ENCODE measurements at regions not wholly inside any gene's neighbourhood (a gene's known extent, or its start where the extent isn't known, plus 50 kb on each side); places are given as distances from the start of the nearest gene placed in this dataset.

DNA sequence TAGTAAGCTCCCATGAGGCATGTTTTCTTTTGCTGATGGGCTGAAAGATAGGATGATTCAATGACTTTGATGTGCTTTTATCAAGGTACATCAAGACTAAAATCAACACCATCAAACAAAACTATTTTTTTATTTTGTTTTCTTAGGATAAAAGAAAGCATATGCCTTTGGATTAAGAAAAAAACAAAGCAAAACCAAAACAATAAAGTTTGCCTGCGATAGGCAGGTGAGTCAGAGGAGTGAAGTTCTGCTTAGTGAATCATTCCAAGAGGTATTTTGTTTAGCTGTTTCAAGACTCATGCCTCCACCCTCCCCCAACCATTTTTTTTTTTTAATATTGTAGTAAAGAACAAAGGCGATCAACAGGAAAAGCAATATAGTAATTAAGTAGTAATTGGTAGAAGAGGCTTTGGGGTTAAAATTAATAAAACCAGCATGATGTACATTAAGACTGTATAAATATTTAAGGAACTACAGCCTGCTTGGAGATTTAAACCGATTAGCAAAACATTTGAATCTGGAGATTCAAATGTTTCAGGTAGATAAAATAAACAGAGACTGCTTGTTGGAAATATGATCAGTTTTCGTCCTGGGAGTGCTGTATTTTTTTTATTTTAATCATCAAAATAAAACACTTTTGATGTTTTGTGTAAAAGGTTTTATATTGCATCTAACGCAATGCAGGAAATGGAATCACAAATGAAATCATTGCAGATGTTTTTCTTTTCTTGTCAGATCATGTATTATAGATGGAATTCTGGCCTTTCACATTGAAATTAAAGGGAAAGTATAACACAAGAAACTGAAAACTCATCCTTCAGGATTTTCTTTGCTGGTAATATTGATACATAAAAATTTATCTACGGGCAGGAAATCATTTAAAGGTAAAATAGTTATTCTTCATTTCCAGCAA, 482.3 kb upstream of the MANEA start:
- Histone ChIP-seq H3K4me1 (ENCODE audit: insufficient read depth) (no peaks in the 10 kb centered on the region), H3K27ac (ENCODE audit: low read depth) (no peak overlapping the region), H3K36me3 (ENCODE audit: insufficient read depth) (no peaks in the 10 kb centered on the region), H3F3A (replicated peaks; ENCODE audit: low read depth) (no peaks in the 10 kb centered on the region), H3K9me2 (ENCODE audit: insufficient read depth) (no peaks in the 10 kb centered on the region), H3K27me3 (ENCODE audit: insufficient read depth) (no peaks in the 10 kb centered on the region), H3K4me3 (no peak overlapping the region), H3K4me2 (no peak overlapping the region), H2AFZ (no peak overlapping the region), H3K79me2 (replicated peaks; ENCODE audit: insufficient read depth) (no peaks in the 10 kb centered on the region), H4K20me1 (replicated peaks; ENCODE audit: insufficient read depth) (no peaks in the 10 kb centered on the region)
- TF ChIP-seq ETS1 (IDR thresholded peaks at IDR 0.05), result no peak
- no peak for TF ChIP-seq EZH2phosphoT487 (IDR thresholded peaks at IDR 0.05; ENCODE audit: unreplicated experiment)
- H3K4me1 Mint-ChIP-seq, result peaks cover 7% of the 10 kb centered on the region
- H3K9me3 Mint-ChIP-seq, result no peaks in the 10 kb centered on the region
- no peaks in the 10 kb centered on the region for H3K27me3 Mint-ChIP-seq (ENCODE audit: insufficient read depth, low read depth, poor library complexity)
- no peaks in the 10 kb centered on the region for H3K36me3 Mint-ChIP-seq (ENCODE audit: low read depth)
- DNase-seq (ENCODE audit: low spot score) (no peak), ATAC-seq (no peak)
- no peak overlapping the region for H3K4me3 Mint-ChIP-seq
- 0 out of 2 replicates have a peak overlapping the region, but pooled peaks have one; percentile 30 for H3K27ac Mint-ChIP-seq

GRCh38 chr6:95095855-95096254, 481.5 kb upstream of the MANEA start:
- Histone ChIP-seq H3K79me2 (replicated peaks; ENCODE audit: insufficient read depth) (no peaks in the 10 kb centered on the region), H4K20me1 (replicated peaks; ENCODE audit: insufficient read depth) (no peaks in the 10 kb centered on the region), H3K27me3 (ENCODE audit: insufficient read depth) (no peaks in the 10 kb centered on the region), H3F3A (replicated peaks; ENCODE audit: low read depth) (no peaks in the 10 kb centered on the region), H3K4me3 (no peak overlapping the region), H3K27ac (ENCODE audit: low read depth) (no peak overlapping the region), H3K4me2 (no peak overlapping the region), H3K36me3 (ENCODE audit: insufficient read depth) (no peaks in the 10 kb centered on the region), H3K9me2 (ENCODE audit: insufficient read depth) (no peaks in the 10 kb centered on the region), H3K4me1 (ENCODE audit: insufficient read depth) (no peaks in the 10 kb centered on the region), H2AFZ (no peak overlapping the region)
- peaks cover 7% of the 10 kb centered on the region for H3K4me1 Mint-ChIP-seq
- no peak for ATAC-seq
- H3K27ac Mint-ChIP-seq, result no peak overlapping the region
- no peaks in the 10 kb centered on the region for H3K27me3 Mint-ChIP-seq (ENCODE audit: insufficient read depth, low read depth, poor library complexity)
- no peak for DNase-seq (ENCODE audit: low spot score)
- no peaks in the 10 kb centered on the region for H3K9me3 Mint-ChIP-seq
- no peaks in the 10 kb centered on the region for H3K36me3 Mint-ChIP-seq (ENCODE audit: low read depth)
- H3K4me3 Mint-ChIP-seq, result no peak overlapping the region
- TF ChIP-seq CTCF (conservative IDR thresholded peaks at IDR 0.05; ENCODE audit: low read depth in 2 of 2) (no peak), ZNF331 (CRISPR knock-in tag; IDR thresholded peaks at IDR 0.05; ENCODE audit: low read depth) (no peak), CREB1 (CRISPR knock-in tag; IDR thresholded peaks at IDR 0.05; ENCODE audit: low read depth) (no peak), EZH2 (IDR thresholded peaks at IDR 0.05; ENCODE audit: low read depth, unreplicated experiment) (no peak), EZH2phosphoT487 (IDR thresholded peaks at IDR 0.05; ENCODE audit: unreplicated experiment) (no peak), JUNB (IDR thresholded peaks at IDR 0.05; ENCODE audit: unreplicated experiment) (no peak), ZNF114 (CRISPR knock-in tag; IDR thresholded peaks at IDR 0.05) (no peak), POLR2AphosphoS5 (IDR thresholded peaks at IDR 0.05; ENCODE audit: low read depth) (no peak), NANOG (IDR thresholded peaks at IDR 0.05; ENCODE audit: borderline replicate concordance) (no peak), STAT1 (IDR thresholded peaks at IDR 0.05; ENCODE audit: unreplicated experiment) (no peak), ETS1 (IDR thresholded peaks at IDR 0.05) (no peak)
- TF ChIP-seq, protein P1, sequence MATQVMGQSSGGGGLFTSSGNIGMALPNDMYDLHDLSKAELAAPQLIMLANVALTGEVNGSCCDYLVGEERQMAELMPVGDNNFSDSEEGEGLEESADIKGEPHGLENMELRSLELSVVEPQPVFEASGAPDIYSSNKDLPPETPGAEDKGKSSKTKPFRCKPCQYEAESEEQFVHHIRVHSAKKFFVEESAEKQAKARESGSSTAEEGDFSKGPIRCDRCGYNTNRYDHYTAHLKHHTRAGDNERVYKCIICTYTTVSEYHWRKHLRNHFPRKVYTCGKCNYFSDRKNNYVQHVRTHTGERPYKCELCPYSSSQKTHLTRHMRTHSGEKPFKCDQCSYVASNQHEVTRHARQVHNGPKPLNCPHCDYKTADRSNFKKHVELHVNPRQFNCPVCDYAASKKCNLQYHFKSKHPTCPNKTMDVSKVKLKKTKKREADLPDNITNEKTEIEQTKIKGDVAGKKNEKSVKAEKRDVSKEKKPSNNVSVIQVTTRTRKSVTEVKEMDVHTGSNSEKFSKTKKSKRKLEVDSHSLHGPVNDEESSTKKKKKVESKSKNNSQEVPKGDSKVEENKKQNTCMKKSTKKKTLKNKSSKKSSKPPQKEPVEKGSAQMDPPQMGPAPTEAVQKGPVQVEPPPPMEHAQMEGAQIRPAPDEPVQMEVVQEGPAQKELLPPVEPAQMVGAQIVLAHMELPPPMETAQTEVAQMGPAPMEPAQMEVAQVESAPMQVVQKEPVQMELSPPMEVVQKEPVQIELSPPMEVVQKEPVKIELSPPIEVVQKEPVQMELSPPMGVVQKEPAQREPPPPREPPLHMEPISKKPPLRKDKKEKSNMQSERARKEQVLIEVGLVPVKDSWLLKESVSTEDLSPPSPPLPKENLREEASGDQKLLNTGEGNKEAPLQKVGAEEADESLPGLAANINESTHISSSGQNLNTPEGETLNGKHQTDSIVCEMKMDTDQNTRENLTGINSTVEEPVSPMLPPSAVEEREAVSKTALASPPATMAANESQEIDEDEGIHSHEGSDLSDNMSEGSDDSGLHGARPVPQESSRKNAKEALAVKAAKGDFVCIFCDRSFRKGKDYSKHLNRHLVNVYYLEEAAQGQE (IDR thresholded peaks at IDR 0.05; ENCODE audit: unreplicated experiment), result no peak

Data from GM23338 (cell line).